OCI-LY3 (cell line): ENCODE measurements at regions not wholly inside any gene's neighbourhood (a gene's known extent, or its start where the extent isn't known, plus 50 kb on each side); places are given as distances from the start of the nearest gene placed in this dataset.

ENCODE experiments used
- H2AFZ ChIP-seq: fragments of 200-600, 300-600 bp; shearing (Covaris generic); 2 replicates; pipeline ENCODE4 v1.6.0; 2014; ENCODE audit warnings: antibody characterized with exemption, low read depth, low read length
- H3K27ac ChIP-seq: fragments of 200-600, 300-600 bp; sonication (generic); 2 replicates; pipeline ENCODE4 v1.5.1; 2014; ENCODE audit warnings: mild to moderate bottlenecking, low read length, moderate library complexity, mixed read lengths
- H3K27me3 ChIP-seq: fragments of 200-600, 300-600 bp; sonication (generic); 2 replicates; pipeline ENCODE4 v1.6.1; 2014; ENCODE audit warnings: low read depth, low read length, mixed read lengths
- H3K36me3 ChIP-seq: fragments of 200-600, 300-600 bp; sonication (generic); replicated peaks from 2 replicates; pipeline ENCODE3; 2014; ENCODE audit warnings: low read depth, low read length, mixed read lengths
- H3K4me1 ChIP-seq: fragments of 300-600, 200-600 bp; sonication (generic); 2 replicates; pipeline ENCODE4 v1.6.1; 2014; ENCODE audit warnings: low read length, mixed read lengths
- H3K4me2 ChIP-seq: fragments of 200-600, 300-600 bp; sonication (generic); 2 replicates; pipeline ENCODE4 v1.6.1; 2014; ENCODE audit warnings: low read length, mixed read lengths
- H3K4me3 ChIP-seq: fragments of 300-600, 200-600 bp; sonication (generic); 2 replicates; pipeline ENCODE4 v1.5.1; 2014; ENCODE audit warnings: antibody characterized with exemption, mild to moderate bottlenecking, low read length, moderate library complexity
- H3K79me2 ChIP-seq: fragments of 300-600, 200-600 bp; shearing (Covaris generic); 2 replicates; pipeline ENCODE4 v1.6.1; 2014; ENCODE audit warnings: mild to moderate bottlenecking, low read length, mixed read lengths
- H3K9ac ChIP-seq: fragments of 300-600, 200-600 bp; shearing (Covaris generic); 2 replicates; pipeline ENCODE4 v1.6.0; 2014; ENCODE audit warnings: mild to moderate bottlenecking, low read length, moderate library complexity
- H3K9me3 ChIP-seq: fragments of 200-600, 300-600 bp; shearing (Covaris generic); 2 replicates; pipeline ENCODE4 v1.6.1; 2014; ENCODE audit warnings: low read length, mixed read lengths; ENCODE audit not compliant: insufficient read depth
- H4K20me1 ChIP-seq: fragments of 200-600, 300-600 bp; sonication (generic); 2 replicates; pipeline ENCODE4 v1.6.1; 2016; ENCODE audit warnings: low read length, mixed read lengths; ENCODE audit not compliant: insufficient read depth
- CTCF ChIP-seq: fragments of 200-600, 300-600 bp; sonication (generic); IDR thresholded peaks from 2 replicates; pipeline ENCODE4 v1.5.1; 2014; ENCODE audit warnings: antibody characterized with exemption, low read length, low read depth
- EZH2phosphoT487 ChIP-seq: fragments of 200-600 bp; shearing (Covaris generic); IDR thresholded peaks from 2 replicates; pipeline ENCODE4 v1.6.1; 2018; ENCODE audit warnings: antibody characterized with exemption, mixed run types, low read depth

GRCh38 chr18:29496152-29496680 is 1319.3 kb upstream of the CDH2 start:
- no peak for TF ChIP-seq CTCF
- TF ChIP-seq EZH2phosphoT487: no peak
- no peaks in the 10 kb centered on the region for H3K4me1 ChIP-seq
- no peak overlapping the region for H3K9ac ChIP-seq
- H2AFZ ChIP-seq: no peak overlapping the region
- H3K4me2 ChIP-seq: no peak overlapping the region
- no peaks in the 10 kb centered on the region for H4K20me1 ChIP-seq
- H3K27me3 ChIP-seq: no peaks in the 10 kb centered on the region
- no peaks in the 10 kb centered on the region for H3K79me2 ChIP-seq
- no peak overlapping the region for H3K27ac ChIP-seq
- H3K9me3 ChIP-seq: no peaks in the 10 kb centered on the region
- H3K36me3 ChIP-seq: no peaks in the 10 kb centered on the region
- H3K4me3 ChIP-seq: no peak overlapping the region

- Histone ChIP-seq H3K4me1 (no peaks in the 10 kb centered on the region), H3K4me2 (no peak overlapping the region), H3K79me2 (no peaks in the 10 kb centered on the region)
Measured at GRCh38 chr18:29494371-29494770, 1317.4 kb upstream of the CDH2 start.

GRCh38 chr18:29491907-29492306 is 1315.0 kb upstream of the CDH2 start:
- no peaks in the 10 kb centered on the region for H3K27me3 ChIP-seq
- H3K4me3 ChIP-seq: no peak overlapping the region
- no peaks in the 10 kb centered on the region for H3K36me3 ChIP-seq
- TF ChIP-seq CTCF (no peak), EZH2phosphoT487 (no peak)
- no peak overlapping the region for H3K4me2 ChIP-seq
- no peaks in the 10 kb centered on the region for H4K20me1 ChIP-seq
- H3K79me2 ChIP-seq: no peaks in the 10 kb centered on the region
- no peak overlapping the region for H3K9ac ChIP-seq
- H3K4me1 ChIP-seq: no peaks in the 10 kb centered on the region
- no peak overlapping the region for H2AFZ ChIP-seq
- H3K9me3 ChIP-seq: no peaks in the 10 kb centered on the region
- H3K27ac ChIP-seq: no peak overlapping the region

More at GRCh38 chr18:29494371-29494770, 1317.4 kb upstream of the CDH2 start:
- Histone ChIP-seq H3K27ac (no peak overlapping the region), H2AFZ (no peak overlapping the region), H3K9ac (no peak overlapping the region), H3K36me3 (no peaks in the 10 kb centered on the region), H3K4me3 (no peak overlapping the region), H3K9me3 (no peaks in the 10 kb centered on the region), H4K20me1 (no peaks in the 10 kb centered on the region), H3K27me3 (no peaks in the 10 kb centered on the region)
- TF ChIP-seq CTCF (no peak), EZH2phosphoT487 (no peak)

- Histone ChIP-seq H3K79me2 (no peaks in the 10 kb centered on the region), H2AFZ (no peak overlapping the region), H3K36me3 (no peaks in the 10 kb centered on the region), H3K4me1 (no peaks in the 10 kb centered on the region), H3K27ac (no peak overlapping the region), H3K4me2 (no peak overlapping the region), H4K20me1 (no peaks in the 10 kb centered on the region), H3K4me3 (no peak overlapping the region), H3K9ac (no peak overlapping the region), H3K27me3 (no peaks in the 10 kb centered on the region), H3K9me3 (no peaks in the 10 kb centered on the region)
- TF ChIP-seq CTCF (no peak), EZH2phosphoT487 (no peak)
Measured at GRCh38 chr18:29488617-29489016, 1311.7 kb upstream of the CDH2 start.
